BLaER1 treated with 17β-estradiol and CSF1 and Interleukin-3, amounts not matched to agents 10 nM and 100 nM (cell line): ENCODE measurements at regions not wholly inside any gene's neighbourhood (a gene's known extent, or its start where the extent isn't known, plus 50 kb on each side); places are given as distances from the start of the nearest gene placed in this dataset.
"Not testable (repeated sequence)": the region's sequence is repeated elsewhere in the genome, so short reads cannot be mapped to it uniquely, and the experiment has no call there.

ENCODE experiments used
- H3K27ac ChIP-seq, 11 experiments: shearing (Covaris generic); formaldehyde crosslinking; 2 replicates each; pipeline ENCODE4 v1.8.1; 2022
- H3K27me3 ChIP-seq, 11 experiments: shearing (Covaris generic); formaldehyde crosslinking; 2 replicates each; pipeline ENCODE4 v1.8.1; 2022
- H3K36me3 ChIP-seq, 11 experiments: shearing (Covaris generic); formaldehyde crosslinking; 2 replicates each; pipeline ENCODE4 v1.8.1; 2022
- H3K4me1 ChIP-seq, 10 experiments: shearing (Covaris generic); formaldehyde crosslinking; 2 replicates each; pipeline ENCODE4 v1.8.1; 2022
- H3K4me2 ChIP-seq, 11 experiments: shearing (Covaris generic); formaldehyde crosslinking; 2 replicates each; pipeline ENCODE4 v1.8.1; 2022
- H3K4me3 ChIP-seq, 10 experiments: shearing (Covaris generic); formaldehyde crosslinking; 2 replicates each; pipeline ENCODE4 v1.8.1; 2022
- H3K9ac ChIP-seq, 11 experiments: shearing (Covaris generic); formaldehyde crosslinking; 2 replicates each; pipeline ENCODE4 v1.8.1; 2022
- H3K9me3 ChIP-seq, 11 experiments: shearing (Covaris generic); formaldehyde crosslinking; replicated peaks in 1 of 11; 2 replicates each; pipeline ENCODE4 v1.8.1; 2022
- H4K20me1 ChIP-seq, 11 experiments: shearing (Covaris generic); formaldehyde crosslinking; 2 replicates each; pipeline ENCODE4 v1.8.1; 2022
- Cebpa-rat ChIP-seq, 11 experiments: shearing (Covaris generic); IDR thresholded peaks; 2 replicates each; pipeline ENCODE4 v1.8.1; 2022

DNA sequence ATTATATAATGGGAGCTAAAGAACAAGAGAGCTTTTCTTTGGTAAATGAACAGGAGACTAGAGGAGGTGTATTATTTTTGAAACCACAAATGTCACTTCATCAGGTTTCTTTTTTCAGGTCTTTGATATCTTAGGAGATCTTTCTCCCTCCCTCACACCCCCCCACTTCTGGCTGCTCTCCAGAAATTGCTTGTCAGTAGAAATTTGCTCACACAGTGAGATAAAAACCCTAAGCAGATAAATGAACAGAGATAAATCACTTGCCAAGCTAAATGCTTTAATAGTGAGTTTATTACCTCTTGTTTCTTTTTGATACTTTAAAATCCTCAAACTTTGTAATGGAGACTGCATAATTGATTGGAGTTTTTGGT lies 421.2 kb upstream of the TENM3 start:
- no peak for TF ChIP-seq Cebpa-rat (IDR thresholded peaks at IDR 0.05)
- Histone ChIP-seq H3K27ac (no peak overlapping the region), H3K4me1 (no peaks in the 10 kb centered on the region), H3K36me3 (no peaks in the 10 kb centered on the region), H3K9ac (no peak overlapping the region), H3K27me3 (no peaks in the 10 kb centered on the region), H4K20me1 (no peaks in the 10 kb centered on the region), H3K9me3 (no peaks in the 10 kb centered on the region), H3K4me2 (no peak overlapping the region), H3K4me3 (no peak overlapping the region)

DNA sequence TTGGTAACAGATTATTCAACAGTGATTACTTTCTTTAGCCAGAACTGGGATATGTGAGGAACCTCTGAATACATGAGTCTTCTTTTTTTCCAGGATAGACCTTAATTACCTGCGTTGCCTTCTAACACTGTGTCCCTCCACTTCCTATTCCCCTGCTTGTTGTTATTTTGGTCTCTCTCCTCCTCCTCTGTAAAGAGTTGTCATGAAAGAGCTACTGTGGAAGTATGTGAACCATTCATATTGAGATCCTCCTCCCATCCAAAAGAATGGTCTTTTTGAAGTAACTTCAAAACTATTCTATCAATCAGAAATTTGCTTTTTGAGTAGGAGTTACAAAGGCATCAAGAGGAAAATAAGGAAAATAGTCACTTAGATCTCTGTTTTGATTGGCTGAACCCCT lies 420.0 kb upstream of the TENM3 start:
- TF ChIP-seq Cebpa-rat (IDR thresholded peaks at IDR 0.05), result no peak
- Histone ChIP-seq H3K9ac (no peak overlapping the region), H3K27ac (no peak overlapping the region), H3K4me1 (no peaks in the 10 kb centered on the region), H3K4me2 (no peak overlapping the region), H3K27me3 (no peaks in the 10 kb centered on the region), H3K9me3 (no peaks in the 10 kb centered on the region), H3K36me3 (no peaks in the 10 kb centered on the region), H3K4me3 (no peak overlapping the region), H4K20me1 (no peaks in the 10 kb centered on the region)

DNA sequence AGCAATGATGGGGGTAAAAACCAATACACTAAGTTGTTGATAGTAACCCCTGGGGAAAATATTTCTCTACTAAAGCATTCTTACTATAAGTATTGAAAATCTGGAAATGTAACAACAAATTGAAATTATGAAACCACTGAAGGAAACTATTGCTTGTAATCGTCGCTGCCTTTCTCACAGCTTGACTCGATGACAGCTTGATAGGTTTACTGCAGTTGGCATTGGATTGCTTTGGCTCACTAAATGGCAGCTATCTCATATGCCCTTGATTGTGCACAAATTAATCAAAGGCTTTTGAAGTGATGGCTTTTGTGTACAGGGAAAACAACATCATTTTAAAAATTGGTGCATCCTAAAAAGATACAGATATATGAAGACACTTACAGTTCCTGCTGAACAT lies 419.6 kb upstream of the TENM3 start:
- Histone ChIP-seq H3K9ac (no peak overlapping the region), H3K4me2 (no peak overlapping the region), H3K9me3 (no peaks in the 10 kb centered on the region), H3K27ac (no peak overlapping the region), H3K27me3 (no peaks in the 10 kb centered on the region), H4K20me1 (no peaks in the 10 kb centered on the region), H3K4me3 (no peak overlapping the region), H3K4me1 (no peaks in the 10 kb centered on the region), H3K36me3 (no peaks in the 10 kb centered on the region)
- no peak for TF ChIP-seq Cebpa-rat (IDR thresholded peaks at IDR 0.05)

DNA sequence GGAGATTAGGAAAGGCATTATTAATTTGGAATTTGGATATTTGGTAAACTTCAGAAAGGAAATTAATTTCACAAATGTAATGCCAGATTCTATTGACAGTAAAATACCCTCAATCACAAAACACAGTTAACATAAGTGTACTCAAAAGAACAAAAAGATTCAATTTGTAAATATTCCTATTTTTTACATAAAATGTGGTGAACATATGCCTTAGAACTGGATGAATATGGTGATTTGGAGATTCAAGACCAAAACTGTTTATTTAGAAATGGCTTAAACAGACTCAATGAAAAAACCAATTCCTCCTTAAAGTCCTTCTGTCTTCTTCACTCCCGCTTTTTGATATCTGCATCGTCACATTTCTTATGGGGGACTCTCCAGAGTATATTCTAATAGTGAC lies 417.6 kb upstream of the TENM3 start:
- no peaks in the 10 kb centered on the region for H3K27me3 ChIP-seq
- H3K9me3 ChIP-seq, result no peaks in the 10 kb centered on the region
- H3K4me3 ChIP-seq, result no peak overlapping the region
- no peaks in the 10 kb centered on the region for H3K36me3 ChIP-seq
- no peak for TF ChIP-seq Cebpa-rat (IDR thresholded peaks at IDR 0.05)
- H3K9ac ChIP-seq, result no peak overlapping the region
- no peaks in the 10 kb centered on the region for H3K4me1 ChIP-seq
- no peak overlapping the region for H3K27ac ChIP-seq
- no peaks in the 10 kb centered on the region for H4K20me1 ChIP-seq
- H3K4me2 ChIP-seq, result no peak overlapping the region

DNA sequence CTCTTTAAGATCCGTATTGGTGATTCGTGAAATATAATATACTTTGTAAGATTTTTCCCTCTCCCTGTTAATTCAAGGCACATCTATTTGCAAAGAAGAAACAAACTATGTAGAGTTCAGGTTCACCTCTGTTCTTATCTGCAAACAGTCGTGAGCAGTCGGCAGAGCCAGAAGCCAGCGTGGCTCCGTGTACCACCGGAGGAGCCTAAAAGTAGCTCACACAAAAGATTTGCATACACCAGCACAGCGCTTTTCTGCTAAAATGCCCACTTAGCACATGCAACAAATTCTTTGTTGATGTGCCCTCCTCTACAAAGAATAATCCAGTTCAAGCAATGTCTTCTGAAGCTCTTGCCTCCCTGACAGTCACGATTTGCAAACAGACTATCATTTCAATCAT lies 416.0 kb upstream of the TENM3 start:
- Histone ChIP-seq H3K4me1 (no peaks in the 10 kb centered on the region), H4K20me1 (no peaks in the 10 kb centered on the region), H3K4me3 (no peak overlapping the region), H3K27me3 (no peaks in the 10 kb centered on the region), H3K4me2 (no peak overlapping the region), H3K9me3 (no peaks in the 10 kb centered on the region), H3K27ac (no peak overlapping the region), H3K36me3 (no peaks in the 10 kb centered on the region), H3K9ac (no peak overlapping the region)
- TF ChIP-seq Cebpa-rat (IDR thresholded peaks at IDR 0.05), result no peak

DNA sequence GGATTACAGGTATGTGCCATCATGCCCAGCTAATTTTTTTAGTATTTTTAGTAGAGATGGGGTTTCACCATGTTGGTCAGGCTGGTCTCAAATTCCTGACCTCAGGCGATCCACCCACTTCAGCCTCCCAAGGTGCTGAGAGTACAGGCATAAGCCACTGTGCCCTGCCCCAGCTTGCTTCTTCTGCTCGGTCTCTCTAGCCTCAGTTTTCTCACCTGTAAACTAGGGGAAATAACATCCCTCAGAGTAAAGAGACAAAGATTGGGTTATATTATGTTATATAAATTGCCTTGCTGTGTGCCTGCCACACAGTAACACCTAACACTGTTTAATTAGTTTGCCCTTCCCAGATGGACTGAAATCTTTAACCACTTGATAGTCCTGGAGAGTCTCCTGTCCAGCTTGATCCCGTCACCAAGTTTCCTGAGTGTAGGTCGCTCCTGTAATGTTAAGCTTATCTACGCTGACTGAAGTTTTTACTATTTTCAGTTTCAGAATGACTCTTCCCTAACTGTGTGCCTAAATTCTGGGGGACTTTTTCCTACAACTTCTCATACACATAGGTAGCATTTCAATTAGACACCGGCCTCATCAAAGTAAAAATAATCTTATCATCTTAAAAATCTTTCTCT lies 412.7 kb upstream of the TENM3 start:
- Histone ChIP-seq H3K27me3 (no peaks in the 10 kb centered on the region), H3K4me3 (no peak overlapping the region), H4K20me1 (no peaks in the 10 kb centered on the region), H3K9me3 (no peaks in the 10 kb centered on the region), H3K9ac (no peak overlapping the region), H3K36me3 (no peaks in the 10 kb centered on the region), H3K4me2 (no peak overlapping the region), H3K27ac (no peak overlapping the region), H3K4me1 (no peaks in the 10 kb centered on the region)
- TF ChIP-seq Cebpa-rat (IDR thresholded peaks at IDR 0.05), result no peak

DNA sequence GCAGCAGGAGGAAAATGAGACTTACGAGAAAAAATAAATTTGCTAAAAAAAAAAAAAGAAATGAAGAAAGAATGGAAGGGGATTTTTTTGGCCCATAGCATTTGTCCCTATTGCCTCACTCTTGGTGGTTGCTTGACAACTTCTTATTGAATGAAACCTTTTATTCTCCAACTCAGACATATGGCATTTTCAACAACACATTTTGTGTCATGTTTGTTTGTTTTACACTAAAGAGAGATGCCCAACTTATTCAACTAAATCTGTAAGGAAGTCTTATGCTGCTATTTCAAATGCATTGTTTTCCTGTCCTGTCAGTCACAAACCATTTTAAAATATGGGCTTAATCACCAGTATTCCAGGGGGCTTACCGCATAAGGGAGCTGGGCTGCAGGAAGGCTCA lies 409.1 kb upstream of the TENM3 start:
- Histone ChIP-seq H3K27ac (no peak overlapping the region), H3K4me3 (no peak overlapping the region), H3K4me1 (no peaks in the 10 kb centered on the region), H3K4me2 (no peak overlapping the region), H3K36me3 (no peaks in the 10 kb centered on the region), H3K27me3 (no peaks in the 10 kb centered on the region), H3K9ac (no peak overlapping the region), H3K9me3 (no peaks in the 10 kb centered on the region), H4K20me1 (no peaks in the 10 kb centered on the region)
- no peak for TF ChIP-seq Cebpa-rat (IDR thresholded peaks at IDR 0.05)

DNA sequence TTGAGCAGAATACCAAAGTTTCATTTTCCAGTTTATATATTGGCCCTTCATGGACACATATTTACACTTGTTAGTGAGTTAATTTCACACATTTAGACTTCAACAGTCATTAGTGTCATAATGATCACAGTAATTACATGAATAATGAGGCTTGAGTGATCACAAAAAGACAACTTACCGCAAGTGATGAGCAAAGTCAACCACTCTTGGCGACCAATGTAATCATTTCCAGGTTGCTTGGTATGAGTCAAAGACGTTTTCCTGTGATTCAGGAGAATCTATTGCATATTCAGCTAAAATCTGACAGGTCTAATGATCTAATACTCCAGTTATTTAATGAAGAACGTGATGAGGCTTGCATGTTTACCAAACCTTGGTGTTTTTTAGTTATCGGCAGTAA lies 407.9 kb upstream of the TENM3 start:
- Histone ChIP-seq H3K36me3 (no peaks in the 10 kb centered on the region), H3K4me1 (no peaks in the 10 kb centered on the region), H3K4me2 (no peak overlapping the region), H3K4me3 (no peak overlapping the region), H3K9me3 (peaks cover 0 to 4% (median 0%) of the 10 kb centered on the region in 11 experiments; a peak in 1 of 22 replicates), H4K20me1 (no peaks in the 10 kb centered on the region), H3K27ac (no peak overlapping the region), H3K9ac (no peak overlapping the region), H3K27me3 (no peaks in the 10 kb centered on the region)
- TF ChIP-seq Cebpa-rat (IDR thresholded peaks at IDR 0.05), result no peak

DNA sequence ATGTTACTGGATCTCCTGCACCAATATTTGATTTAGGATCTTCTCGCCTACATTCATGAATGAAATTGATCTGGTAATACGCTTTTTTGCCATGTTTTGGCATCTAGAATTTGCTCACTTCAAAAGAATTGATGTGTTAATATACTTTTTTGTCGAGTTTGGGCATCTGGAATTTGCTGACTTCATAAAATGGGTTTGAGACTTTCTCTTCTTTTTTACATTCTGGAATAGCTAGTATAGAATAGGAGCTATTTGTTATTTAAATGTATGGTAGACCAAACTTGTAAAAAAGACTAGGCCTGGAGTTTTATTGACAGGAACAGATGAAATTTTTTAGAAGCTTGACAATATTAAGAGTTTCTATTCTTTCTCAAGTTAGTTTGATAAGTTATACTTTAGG lies 404.9 kb upstream of the TENM3 start:
- Histone ChIP-seq H3K4me3 (no peak overlapping the region), H3K9ac (no peak overlapping the region), H3K27me3 (no peaks in the 10 kb centered on the region), H3K36me3 (no peaks in the 10 kb centered on the region), H3K4me2 (no peak overlapping the region), H4K20me1 (no peaks in the 10 kb centered on the region), H3K4me1 (no peaks in the 10 kb centered on the region), H3K27ac (no peak overlapping the region), H3K9me3 (peaks cover 0 to 6% (median 0%) of the 10 kb centered on the region in 11 experiments; a peak in 1 of 22 replicates)
- no peak for TF ChIP-seq Cebpa-rat (IDR thresholded peaks at IDR 0.05)

DNA sequence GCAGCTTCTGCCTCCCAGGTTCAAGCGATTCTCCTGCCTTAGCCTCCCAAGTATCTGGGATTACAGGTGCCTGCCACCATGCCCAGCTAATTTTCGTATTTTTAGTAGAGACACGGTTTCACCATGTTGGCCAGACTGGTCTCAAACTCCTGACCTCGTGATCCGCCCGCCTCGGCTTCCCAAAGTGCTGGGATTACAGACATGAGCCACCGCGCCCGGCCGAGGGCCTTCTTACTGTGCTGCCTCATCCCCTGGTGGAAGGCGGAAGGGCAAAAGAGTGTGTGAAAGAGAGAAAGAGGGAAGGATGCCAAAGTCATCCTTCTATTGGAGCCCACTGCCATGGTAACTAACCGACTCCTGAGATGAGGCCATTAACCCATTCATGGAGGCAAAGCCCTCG lies 399.4 kb upstream of the TENM3 start:
- not testable (repeated sequence) for H3K9me3 ChIP-seq, H3K4me2 ChIP-seq, H3K4me1 ChIP-seq, H3K9ac ChIP-seq, H3K27ac ChIP-seq, H3K4me3 ChIP-seq, H3K27me3 ChIP-seq, H4K20me1 ChIP-seq, H3K36me3 ChIP-seq

DNA sequence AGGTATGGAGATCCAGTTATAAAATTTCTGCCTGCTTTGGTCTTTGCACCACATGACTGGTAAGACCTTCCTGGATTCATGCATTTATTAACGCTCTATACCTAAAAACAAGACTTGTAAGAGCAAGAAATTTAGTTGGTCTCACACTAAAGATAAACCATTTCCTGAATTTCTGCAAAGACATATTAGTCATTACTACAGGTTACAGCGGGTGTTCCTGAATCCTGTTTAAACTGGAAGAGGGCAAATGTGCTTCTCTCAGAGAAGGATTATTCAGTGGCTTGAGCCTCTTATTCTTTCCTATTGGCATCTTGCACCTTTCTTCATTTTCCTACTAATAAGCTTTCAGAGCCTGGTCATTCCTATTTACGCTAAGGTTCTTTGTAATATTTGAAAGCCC lies 397.6 kb upstream of the TENM3 start:
- H3K4me2 ChIP-seq, result no peak overlapping the region
- H3K9ac ChIP-seq, result no peak overlapping the region
- no peaks in the 10 kb centered on the region for H3K4me1 ChIP-seq
- H3K27ac ChIP-seq, result no peak overlapping the region
- TF ChIP-seq Cebpa-rat (IDR thresholded peaks at IDR 0.05), result no peak
- H3K4me3 ChIP-seq, result no peak overlapping the region
- no peaks in the 10 kb centered on the region for H4K20me1 ChIP-seq
- no peaks in the 10 kb centered on the region for H3K36me3 ChIP-seq
- H3K9me3 ChIP-seq, result no peaks in the 10 kb centered on the region; a peak in 1 of 22 replicates
- H3K27me3 ChIP-seq, result no peaks in the 10 kb centered on the region
